ENCODE measurements at regions not wholly inside any gene's neighbourhood (a gene's known extent, or its start where the extent isn't known, plus 50 kb on each side); places are given as distances from the start of the nearest gene placed in this dataset.

- DNase-seq = no peak
Measured at GRCh38 chr6:115717062-115717461, 343.6 kb downstream of the FRK start.

- DNase-seq = no peak
Measured at GRCh38 chr6:115712291-115712961, 348.3 kb downstream of the FRK start.

GRCh38 chr6:115708850-115709249, 351.8 kb downstream of the FRK start:
- DNase-seq = no peak

GRCh38 chr6:115706981-115707380, 353.7 kb downstream of the FRK start:
- DNase-seq = no peak

GRCh38 chr6:115706324-115706723, 354.4 kb downstream of the FRK start:
- DNase-seq = no peak

- DNase-seq = no peak
Measured at GRCh38 chr6:115704028-115704427, 356.7 kb downstream of the FRK start.

- no peak for DNase-seq
Measured at GRCh38 chr6:115691433-115691832, 369.3 kb downstream of the FRK start.

GRCh38 chr6:115690854-115691253, 369.8 kb downstream of the FRK start:
- DNase-seq = no peak

GRCh38 chr6:115681978-115682775, 378.5 kb downstream of the FRK start:
- no peak for DNase-seq

GRCh38 chr6:115680621-115681020, 380.1 kb downstream of the FRK start:
- no peak for DNase-seq

GRCh38 chr6:115677198-115677597, 383.5 kb downstream of the FRK start:
- no peak for DNase-seq

- DNase-seq = no peak
Measured at GRCh38 chr6:115675443-115675842, 385.2 kb downstream of the FRK start.

GRCh38 chr6:115668781-115669180, 391.9 kb downstream of the FRK start:
- DNase-seq = no peak

GRCh38 chr6:115668211-115668610, 392.5 kb downstream of the FRK start:
- no peak for DNase-seq

GRCh38 chr6:115667478-115668026, 393.1 kb downstream of the FRK start:
- no peak for DNase-seq

- DNase-seq = no peak
Measured at GRCh38 chr6:115666997-115667396, 393.7 kb downstream of the FRK start.

GRCh38 chr6:115665310-115665709, 395.4 kb downstream of the FRK start:
- DNase-seq = no peak

- DNase-seq = no peak
Measured at GRCh38 chr6:115663681-115664080, 397.0 kb downstream of the FRK start.

- DNase-seq = no peak
Measured at GRCh38 chr6:115643762-115644161, 416.9 kb downstream of the FRK start.

- DNase-seq = no peak
Measured at GRCh38 chr6:115634887-115635286, 425.8 kb downstream of the FRK start.

- no peak for DNase-seq
Measured at GRCh38 chr6:115634131-115634530, 426.6 kb downstream of the FRK start.

- no peak for DNase-seq
Measured at GRCh38 chr6:115631028-115631427, 429.7 kb downstream of the FRK start.

GRCh38 chr6:115630424-115631024, 430.2 kb downstream of the FRK start:
- DNase-seq = no peak

- no peak for DNase-seq
Measured at GRCh38 chr6:115629415-115629814, 431.3 kb downstream of the FRK start.
